Suppressor macrophage (primary cell): ENCODE measurements at regions not wholly inside any gene's neighbourhood (a gene's known extent, or its start where the extent isn't known, plus 50 kb on each side); places are given as distances from the start of the nearest gene placed in this dataset.

Experiments
- DNase-seq, 4 experiments: peaks; one replicate each; pipeline ENCODE4 v3.0.0-alpha.2; 2020 to 2022

DNA sequence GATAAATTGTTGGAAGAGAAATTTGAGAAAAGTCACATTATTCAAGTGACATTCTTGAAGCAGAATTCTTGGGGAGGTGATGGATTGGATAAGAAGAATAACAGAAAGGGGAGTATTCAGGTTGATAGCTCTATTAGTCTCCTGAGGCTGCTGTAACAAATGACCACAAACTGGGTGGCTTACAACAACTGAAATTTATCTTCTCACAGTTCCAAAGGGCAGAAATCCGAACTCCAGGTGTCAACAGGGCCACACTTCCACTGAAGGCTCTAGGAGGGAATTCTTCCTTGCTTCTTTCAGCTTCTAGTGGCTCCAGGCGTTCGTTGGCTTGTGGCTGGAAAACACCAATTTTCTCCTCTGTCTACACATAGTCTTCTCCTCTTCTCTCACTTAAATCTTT lies 99.8 kb downstream of the TES start:
- DNase-seq: no peak

GRCh38 chr7:116311259-116311658 lies 100.9 kb downstream of the TES start:
- DNase-seq: no peak

- no peak for DNase-seq
Measured at GRCh38 chr7:116311816-116312471, 101.6 kb downstream of the TES start.

GRCh38 chr7:116315293-116315692 lies 105.0 kb downstream of the TES start:
- no peak for DNase-seq

- no peak for DNase-seq
Measured at GRCh38 chr7:116315803-116316202, 105.5 kb downstream of the TES start.

- DNase-seq: peak; percentile 5 to 34 (median 22)
Measured at GRCh38 chr7:116316838-116317628, 106.7 kb downstream of the TES start.

- no peak for DNase-seq
Measured at GRCh38 chr7:116317907-116318306, 107.6 kb downstream of the TES start.

- no peak for DNase-seq
Measured at GRCh38 chr7:116322541-116322940, 112.2 kb downstream of the TES start.

DNA sequence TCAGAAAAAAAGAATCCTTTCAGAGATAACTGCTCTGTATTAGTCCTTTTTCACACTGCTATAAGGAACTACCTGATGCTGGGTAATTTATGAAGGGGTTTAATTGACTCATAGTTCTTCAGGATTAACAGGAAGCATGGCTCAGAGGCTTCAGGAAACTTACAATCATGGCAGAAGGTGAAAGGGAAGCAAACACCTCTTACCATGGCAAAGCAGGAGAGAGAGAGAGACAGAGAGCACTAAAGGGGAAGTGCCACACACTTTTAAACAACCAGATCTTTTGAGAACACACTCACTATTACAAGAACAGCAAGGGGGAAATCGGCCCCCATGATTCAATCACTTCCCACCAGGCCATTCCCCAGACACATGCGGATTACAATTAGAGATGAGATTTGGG lies 114.2 kb downstream of the TES start:
- DNase-seq: no peak

DNA sequence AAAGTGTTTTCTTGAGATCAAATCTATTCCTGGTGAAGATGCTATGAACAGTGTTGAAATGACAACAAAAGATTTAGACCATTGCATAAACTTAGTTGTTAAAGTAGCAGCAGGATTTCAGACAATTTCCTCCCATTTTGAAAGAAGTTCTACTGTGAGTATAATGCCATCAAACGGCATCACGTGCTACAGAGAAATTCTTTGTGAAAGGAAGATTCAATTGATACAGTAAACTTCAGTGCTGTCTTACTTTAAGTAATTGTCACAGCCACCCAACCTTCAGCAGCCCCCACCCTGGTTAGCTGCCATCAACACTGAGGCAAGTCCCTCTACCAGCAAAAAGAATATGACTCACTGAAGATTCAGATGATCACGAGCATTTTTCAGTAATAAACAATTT lies 115.2 kb downstream of the TES start:
- no peak for DNase-seq

- no peak for DNase-seq
Measured at GRCh38 chr7:116327135-116327534, 116.8 kb downstream of the TES start.

DNA sequence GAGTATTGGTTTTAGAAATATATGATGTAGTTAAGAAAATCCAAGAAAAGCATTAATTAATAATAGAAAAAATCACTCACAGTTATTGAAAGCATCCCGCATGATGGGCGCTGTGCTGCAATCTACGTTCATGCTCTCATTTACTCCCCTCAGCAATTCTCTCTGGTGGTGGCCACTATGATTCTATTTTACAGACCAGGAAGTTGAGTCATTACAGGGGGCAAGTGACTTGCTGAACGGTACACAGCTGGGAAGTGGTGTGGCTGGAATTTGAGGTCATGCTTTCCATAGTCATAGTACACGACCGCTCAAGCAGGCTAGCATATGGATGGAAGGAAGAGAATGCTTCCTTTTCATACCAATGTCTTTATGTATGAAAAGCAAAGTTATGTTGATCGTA lies 117.4 kb downstream of the TES start:
- DNase-seq: no peak

DNA sequence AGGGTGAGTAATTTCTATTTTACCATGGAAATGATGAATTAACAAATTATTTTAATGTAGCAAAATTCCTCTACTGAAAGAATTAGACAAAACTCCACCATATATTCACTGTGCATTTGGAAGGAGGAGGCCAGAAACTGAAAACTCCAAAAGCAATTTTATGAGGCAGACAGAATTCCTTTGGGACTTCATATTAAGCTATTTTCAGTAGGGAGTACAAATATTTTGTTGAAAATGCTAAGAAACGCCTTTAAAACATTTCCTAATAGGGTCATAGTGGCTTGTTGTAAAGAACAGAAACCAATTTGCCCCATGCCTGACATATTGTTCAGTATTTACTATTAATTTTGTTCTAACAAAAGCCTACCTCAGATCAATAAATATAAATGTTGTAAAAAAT lies 117.8 kb downstream of the TES start:
- DNase-seq: no peak

DNA sequence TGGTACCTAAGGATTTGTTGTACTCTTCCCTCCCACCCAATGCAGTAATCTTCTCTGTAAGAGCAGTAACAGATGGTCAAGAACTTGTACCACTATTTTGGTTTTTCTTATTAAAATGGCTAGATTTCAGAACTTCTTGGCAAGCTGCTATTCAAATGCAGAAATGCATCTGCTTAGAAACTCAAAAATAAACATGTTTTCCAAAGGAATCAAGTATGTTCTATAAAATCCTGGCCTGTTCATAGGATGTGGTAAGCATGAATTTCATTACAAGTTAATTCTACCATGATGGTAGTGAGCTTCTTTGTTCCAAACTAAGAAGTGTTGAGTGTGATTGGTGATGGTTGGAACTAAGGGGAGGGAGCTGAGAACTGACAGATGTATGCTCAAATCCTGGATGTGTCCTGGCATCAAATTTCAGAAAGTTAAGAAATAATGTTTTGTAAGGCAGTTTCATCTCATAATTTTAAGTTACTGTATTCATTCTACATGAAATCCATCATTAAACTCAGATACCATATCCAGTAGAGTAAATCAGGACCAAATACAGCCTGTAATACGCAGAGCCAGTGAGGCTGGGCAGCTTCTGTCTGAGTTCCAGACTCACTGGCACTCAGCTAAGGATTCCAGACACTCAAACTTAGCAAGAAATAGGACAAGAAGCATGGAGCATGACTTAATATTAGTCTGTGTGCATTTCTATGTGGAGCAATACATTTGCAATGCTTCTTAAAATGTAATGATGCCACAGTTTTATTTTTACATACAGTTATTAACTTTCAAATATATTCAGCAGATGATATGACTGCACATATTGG lies 119.6 kb downstream of the TES start:
- no peak for DNase-seq

DNA sequence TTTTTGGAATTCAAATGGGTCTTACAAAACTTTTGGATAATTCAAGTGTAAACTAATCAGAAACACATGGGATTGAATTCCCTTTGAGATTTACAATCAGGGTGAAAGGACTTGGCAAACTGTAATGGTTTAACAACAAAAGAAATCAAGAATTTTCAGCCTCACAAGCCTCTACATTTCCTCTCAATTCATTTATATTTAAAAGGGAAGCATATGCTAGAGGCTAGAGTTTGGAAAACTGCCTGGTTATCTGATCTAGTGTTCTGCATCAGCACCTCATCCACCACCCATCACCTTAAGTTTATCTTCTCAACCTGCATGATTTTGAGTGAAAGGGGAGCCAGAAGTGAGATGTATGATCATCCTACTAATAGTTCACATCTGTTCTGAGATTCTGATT lies 120.7 kb downstream of the TES start:
- DNase-seq: no peak

DNA sequence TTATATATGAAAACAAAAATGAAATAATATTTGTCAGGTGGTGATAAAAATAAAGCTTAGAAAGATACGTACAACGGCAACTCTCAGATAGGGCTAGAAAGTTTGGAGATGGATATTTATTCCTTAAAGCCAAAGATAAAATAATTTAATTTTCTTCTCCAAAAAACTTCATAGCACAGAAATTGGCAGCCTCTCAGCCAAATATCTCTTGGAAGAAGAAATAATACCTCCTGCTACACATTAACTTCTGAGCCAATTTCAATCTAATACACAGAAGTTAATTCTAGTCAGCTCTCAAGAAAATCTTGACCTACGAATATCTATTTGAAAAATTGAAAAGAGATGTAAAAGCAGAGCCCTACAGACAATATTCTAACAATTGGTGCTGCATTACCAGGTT lies 122.4 kb downstream of the TES start:
- no peak for DNase-seq

DNA sequence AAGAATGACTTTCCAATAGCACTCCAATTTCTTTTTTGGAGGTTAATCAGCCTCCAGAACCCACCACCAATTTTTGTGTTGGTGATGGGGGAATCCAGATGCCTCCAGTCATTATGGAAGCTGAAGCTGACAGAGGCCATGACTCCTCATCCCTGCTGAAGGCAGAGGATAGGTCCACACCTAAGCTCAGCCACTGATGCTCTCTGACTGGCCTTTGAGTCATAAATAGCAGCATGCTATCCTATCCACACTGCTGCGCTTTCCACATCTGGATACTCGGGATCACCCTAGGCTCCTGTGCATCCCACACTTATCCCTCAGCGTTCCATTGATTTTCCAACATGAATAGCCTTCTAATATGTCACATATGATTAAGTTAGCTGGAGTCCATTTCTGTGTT lies 124.2 kb downstream of the TES start:
- no peak for DNase-seq

GRCh38 chr7:116337018-116337417 lies 126.7 kb downstream of the TES start:
- DNase-seq: no peak

DNA sequence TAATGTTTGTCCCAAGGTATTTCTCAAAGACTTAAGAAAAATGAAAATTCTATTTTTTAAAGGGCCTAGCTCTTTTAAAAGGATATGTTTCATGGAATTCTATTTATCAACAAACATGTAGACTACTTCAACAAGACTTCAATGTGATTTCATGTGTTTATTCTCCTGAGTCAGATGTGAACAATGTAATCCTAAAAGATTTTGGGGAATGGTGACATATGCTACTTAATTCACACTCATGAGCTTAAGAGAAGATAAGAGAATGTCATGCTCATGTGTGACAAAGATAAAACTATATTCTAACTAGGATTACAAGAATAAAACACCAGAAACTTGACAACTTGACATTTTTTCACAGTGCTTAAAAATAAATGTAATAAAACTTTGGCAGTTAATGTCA lies 127.5 kb downstream of the TES start:
- no peak for DNase-seq

DNA sequence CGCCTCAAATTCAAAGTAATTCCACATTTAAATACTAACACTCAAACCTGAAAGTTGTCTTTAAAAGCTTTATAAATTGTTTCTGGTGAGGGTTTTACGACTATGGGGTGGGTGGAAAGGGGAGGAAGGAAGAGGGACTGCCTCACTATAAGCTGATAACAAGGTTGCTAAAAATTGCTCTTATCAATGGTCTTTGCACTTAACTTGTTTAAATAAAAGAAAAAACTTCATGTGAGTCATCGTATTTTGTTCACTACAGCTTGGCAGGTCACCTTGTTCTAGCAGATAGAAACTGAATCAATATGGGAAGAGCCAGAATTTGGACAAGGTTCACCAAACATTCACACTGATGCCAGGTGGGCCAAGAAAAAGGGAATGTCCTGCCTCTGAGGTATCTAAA lies 129.2 kb downstream of the TES start:
- DNase-seq: no peak

DNA sequence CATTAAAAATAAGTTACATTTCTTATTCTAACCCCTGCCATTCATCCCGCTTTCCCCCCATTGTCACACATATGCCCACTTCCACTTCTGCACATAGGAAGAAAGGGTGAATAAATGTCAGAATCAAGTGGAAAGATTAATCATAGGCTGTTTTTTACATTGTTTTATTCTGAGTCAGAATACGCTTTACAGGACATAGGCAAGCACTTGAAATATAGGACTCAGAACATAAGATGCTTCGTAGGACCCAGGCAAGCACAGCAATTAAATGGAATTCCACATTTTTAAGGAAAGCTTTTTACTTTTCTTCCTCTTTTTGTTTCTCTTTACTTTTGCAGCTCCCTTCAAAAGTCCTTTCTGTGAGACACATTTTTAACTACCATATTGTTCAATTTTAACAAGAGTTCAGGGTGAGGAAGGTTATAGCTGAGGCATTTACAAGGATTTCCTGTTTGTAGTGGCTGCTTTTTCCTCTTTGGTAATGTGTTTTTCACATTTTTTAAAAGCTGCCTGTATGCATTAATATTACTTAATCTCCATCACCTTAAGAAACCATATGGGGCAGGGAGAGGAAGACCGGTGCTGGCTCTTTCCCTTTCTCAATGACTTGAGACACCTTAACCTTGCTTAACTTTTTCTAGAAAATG lies 130.0 kb downstream of the TES start:
- no peak for DNase-seq

- DNase-seq: peak in 1 of 4 experiments; percentile 2
Measured at GRCh38 chr7:116340943-116341907, 130.9 kb downstream of the TES start.
